ENCODE measurements at regions not wholly inside any gene's neighbourhood (a gene's known extent, or its start where the extent isn't known, plus 50 kb on each side); places are given as distances from the start of the nearest gene placed in this dataset.
"Not testable (repeated sequence)": the region's sequence is repeated elsewhere in the genome, so short reads cannot be mapped to it uniquely, and the experiment has no call there.

GRCh38 chr2:89756616-89757015, 1065.1 kb downstream of the RPIA start:
- DNase-seq (ENCODE audit: low spot score), result not testable (repeated sequence)

GRCh38 chr2:89758332-89759026, 1067.0 kb downstream of the RPIA start:
- DNase-seq (ENCODE audit: low spot score), result not testable (repeated sequence)

GRCh38 chr2:89760762-89761161, 1069.3 kb downstream of the RPIA start:
- DNase-seq (ENCODE audit: low spot score), result not testable (repeated sequence)

GRCh38 chr2:89761171-89761570, 1069.7 kb downstream of the RPIA start:
- DNase-seq (ENCODE audit: low spot score), result not testable (repeated sequence)

GRCh38 chr2:89761863-89762262, 1070.4 kb downstream of the RPIA start:
- not testable (repeated sequence) for DNase-seq (ENCODE audit: low spot score)

- not testable (repeated sequence) for DNase-seq (ENCODE audit: low spot score)
Measured at GRCh38 chr2:89762461-89763253, 1071.2 kb downstream of the RPIA start.

GRCh38 chr2:89763254-89763580, 1071.7 kb downstream of the RPIA start:
- DNase-seq (ENCODE audit: low spot score), result no peak

GRCh38 chr2:89763581-89764485, 1072.4 kb downstream of the RPIA start:
- DNase-seq (ENCODE audit: low spot score), result no peak

- DNase-seq (ENCODE audit: low spot score), result not testable (repeated sequence)
Measured at GRCh38 chr2:89764571-89765360, 1073.3 kb downstream of the RPIA start.

GRCh38 chr2:89765361-89765718, 1073.9 kb downstream of the RPIA start:
- not testable (repeated sequence) for DNase-seq (ENCODE audit: low spot score)

- DNase-seq (ENCODE audit: low spot score), result not testable (repeated sequence)
Measured at GRCh38 chr2:89766141-89766990, 1074.9 kb downstream of the RPIA start.

- not testable (repeated sequence) for DNase-seq (ENCODE audit: low spot score)
Measured at GRCh38 chr2:89767058-89767457, 1075.6 kb downstream of the RPIA start.

- DNase-seq (ENCODE audit: low spot score), result no peak
Measured at GRCh38 chr2:89767572-89768435, 1076.3 kb downstream of the RPIA start.

- DNase-seq (ENCODE audit: low spot score), result no peak
Measured at GRCh38 chr2:89775885-89776284, 1084.4 kb downstream of the RPIA start.

- DNase-seq (ENCODE audit: low spot score), result no peak
Measured at GRCh38 chr2:89780318-89780717, 1088.8 kb downstream of the RPIA start.

GRCh38 chr2:89781962-89782361, 1090.5 kb downstream of the RPIA start:
- DNase-seq (ENCODE audit: low spot score), result no peak

- no peak for DNase-seq (ENCODE audit: low spot score)
Measured at GRCh38 chr2:89784960-89785359, 1093.5 kb downstream of the RPIA start.

GRCh38 chr2:89785528-89785927, 1094.1 kb downstream of the RPIA start:
- not testable (repeated sequence) for DNase-seq (ENCODE audit: low spot score)

GRCh38 chr2:89786642-89787041, 1095.2 kb downstream of the RPIA start:
- not testable (repeated sequence) for DNase-seq (ENCODE audit: low spot score)
